ENCODE measurements at regions not wholly inside any gene's neighbourhood (a gene's known extent, or its start where the extent isn't known, plus 50 kb on each side); places are given as distances from the start of the nearest gene placed in this dataset.

GRCh38 chr12:46503637-46504175, 131.1 kb upstream of the SLC38A2 start:
- no peaks in the 10 kb centered on the region for H4K20me1 ChIP-seq (ENCODE audit: control insufficient read depth, extremely low read depth, insufficient read depth, low read length)
- no peak overlapping the region for H3K4me2 ChIP-seq (ENCODE audit: extremely low read depth, insufficient read depth, low read length)
- peaks cover 2% of the 10 kb centered on the region for H3K9me3 ChIP-seq (ENCODE audit: control insufficient read depth, insufficient read depth, low read depth, low read length)
- no peaks in the 10 kb centered on the region for H3K36me3 ChIP-seq (ENCODE audit: control insufficient read depth, insufficient read depth, low read length)
- H3K4me3 ChIP-seq (replicated peaks in 1 of 4; ENCODE audit: control extremely low read depth in 1 of 4, insufficient read depth in 1 of 4, low read depth in 3 of 4, low read length in 4 of 4) = no peak overlapping the region
- H2AFZ ChIP-seq (ENCODE audit: low read length) = no peak overlapping the region
- H3K9ac ChIP-seq (ENCODE audit: insufficient read depth, low read length) = no peak overlapping the region
- TF ChIP-seq CTCF (conservative IDR thresholded peaks at IDR 0.05 in 1 of 2, IDR thresholded peaks at IDR 0.05 in 1 of 2; ENCODE audit: low read depth in 1 of 2, low read length in 2 of 2) (no peak), EZH2 (IDR thresholded peaks at IDR 0.05; ENCODE audit: low read length, missing control alignments) (no peak)
- no peaks in the 10 kb centered on the region for H3K27me3 ChIP-seq (ENCODE audit: control insufficient read depth, insufficient read depth, low read length)
- H3K79me2 ChIP-seq (ENCODE audit: control insufficient read depth, insufficient read depth, low read length) = no peaks in the 10 kb centered on the region
- no peak overlapping the region for H3K27ac ChIP-seq (ENCODE audit: insufficient read depth, low read length)
- no peaks in the 10 kb centered on the region for H3K4me1 ChIP-seq (ENCODE audit: control insufficient read depth, extremely low read depth, insufficient read depth, low read length)
- DNase-seq (ENCODE audit: low read depth in 2 of 2) = peak in 1 of 2 donors; percentile 20

GRCh38 chr12:46500673-46501072, 128.1 kb upstream of the SLC38A2 start:
- Histone ChIP-seq H3K27me3 (ENCODE audit: control insufficient read depth, insufficient read depth, low read length) (no peaks in the 10 kb centered on the region), H3K36me3 (ENCODE audit: control insufficient read depth, insufficient read depth, low read length) (no peaks in the 10 kb centered on the region), H3K9me3 (ENCODE audit: control insufficient read depth, insufficient read depth, low read depth, low read length) (no peaks in the 10 kb centered on the region), H3K9ac (ENCODE audit: insufficient read depth, low read length) (no peak overlapping the region), H3K27ac (ENCODE audit: insufficient read depth, low read length) (no peak overlapping the region), H3K79me2 (ENCODE audit: control insufficient read depth, insufficient read depth, low read length) (no peaks in the 10 kb centered on the region), H2AFZ (ENCODE audit: low read length) (no peak overlapping the region), H3K4me1 (ENCODE audit: control insufficient read depth, extremely low read depth, insufficient read depth, low read length) (peaks cover 2% of the 10 kb centered on the region), H4K20me1 (ENCODE audit: control insufficient read depth, extremely low read depth, insufficient read depth, low read length) (no peaks in the 10 kb centered on the region), H3K4me2 (ENCODE audit: extremely low read depth, insufficient read depth, low read length) (no peak overlapping the region), H3K4me3 (replicated peaks in 1 of 4; ENCODE audit: control extremely low read depth in 1 of 4, insufficient read depth in 1 of 4, low read depth in 3 of 4, low read length in 4 of 4) (no peak overlapping the region)
- TF ChIP-seq CTCF (conservative IDR thresholded peaks at IDR 0.05 in 1 of 2, IDR thresholded peaks at IDR 0.05 in 1 of 2; ENCODE audit: low read depth in 1 of 2, low read length in 2 of 2) = no peak
- no peak for TF ChIP-seq EZH2 (IDR thresholded peaks at IDR 0.05; ENCODE audit: low read length, missing control alignments)
- no peak for DNase-seq (ENCODE audit: low read depth in 2 of 2)

DNA sequence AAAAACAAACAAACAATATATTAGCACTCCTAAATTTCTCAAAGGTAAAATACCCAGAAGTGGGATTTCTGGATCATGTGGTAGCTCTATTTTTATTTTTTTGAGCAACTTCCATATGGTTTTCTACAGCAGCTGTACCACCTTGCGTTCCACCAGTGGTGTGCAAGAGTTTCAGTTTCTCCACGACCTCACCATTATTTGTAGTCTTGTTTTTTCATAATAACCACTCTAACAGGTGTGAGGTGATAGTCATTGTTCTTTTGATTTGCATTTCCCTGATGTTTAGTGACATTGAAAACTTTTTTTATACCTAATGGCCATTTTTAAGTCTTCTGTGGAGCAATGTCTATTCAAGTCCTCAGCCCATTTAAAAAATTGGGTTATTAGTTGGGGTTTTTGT, 127.3 kb upstream of the SLC38A2 start:
- Histone ChIP-seq H3K9me3 (ENCODE audit: control insufficient read depth, insufficient read depth, low read depth, low read length) (no peaks in the 10 kb centered on the region), H3K4me3 (replicated peaks in 1 of 4; ENCODE audit: control extremely low read depth in 1 of 4, insufficient read depth in 1 of 4, low read depth in 3 of 4, low read length in 4 of 4) (no peak overlapping the region), H4K20me1 (ENCODE audit: control insufficient read depth, extremely low read depth, insufficient read depth, low read length) (no peaks in the 10 kb centered on the region), H2AFZ (ENCODE audit: low read length) (no peak overlapping the region), H3K27me3 (ENCODE audit: control insufficient read depth, insufficient read depth, low read length) (no peaks in the 10 kb centered on the region), H3K9ac (ENCODE audit: insufficient read depth, low read length) (no peak overlapping the region), H3K4me2 (ENCODE audit: extremely low read depth, insufficient read depth, low read length) (no peak overlapping the region), H3K36me3 (ENCODE audit: control insufficient read depth, insufficient read depth, low read length) (no peaks in the 10 kb centered on the region), H3K4me1 (ENCODE audit: control insufficient read depth, extremely low read depth, insufficient read depth, low read length) (peaks cover 2% of the 10 kb centered on the region), H3K79me2 (ENCODE audit: control insufficient read depth, insufficient read depth, low read length) (no peaks in the 10 kb centered on the region), H3K27ac (ENCODE audit: insufficient read depth, low read length) (no peak overlapping the region)
- no peak for TF ChIP-seq EZH2 (IDR thresholded peaks at IDR 0.05; ENCODE audit: low read length, missing control alignments)
- no peak for TF ChIP-seq CTCF (conservative IDR thresholded peaks at IDR 0.05 in 1 of 2, IDR thresholded peaks at IDR 0.05 in 1 of 2; ENCODE audit: low read depth in 1 of 2, low read length in 2 of 2)
- no peak for DNase-seq (ENCODE audit: low read depth in 2 of 2)
